ENCODE measurements at regions not wholly inside any gene's neighbourhood (a gene's known extent, or its start where the extent isn't known, plus 50 kb on each side); places are given as distances from the start of the nearest gene placed in this dataset.
"Not testable (repeated sequence)": the region's sequence is repeated elsewhere in the genome, so short reads cannot be mapped to it uniquely, and the experiment has no call there.

DNA sequence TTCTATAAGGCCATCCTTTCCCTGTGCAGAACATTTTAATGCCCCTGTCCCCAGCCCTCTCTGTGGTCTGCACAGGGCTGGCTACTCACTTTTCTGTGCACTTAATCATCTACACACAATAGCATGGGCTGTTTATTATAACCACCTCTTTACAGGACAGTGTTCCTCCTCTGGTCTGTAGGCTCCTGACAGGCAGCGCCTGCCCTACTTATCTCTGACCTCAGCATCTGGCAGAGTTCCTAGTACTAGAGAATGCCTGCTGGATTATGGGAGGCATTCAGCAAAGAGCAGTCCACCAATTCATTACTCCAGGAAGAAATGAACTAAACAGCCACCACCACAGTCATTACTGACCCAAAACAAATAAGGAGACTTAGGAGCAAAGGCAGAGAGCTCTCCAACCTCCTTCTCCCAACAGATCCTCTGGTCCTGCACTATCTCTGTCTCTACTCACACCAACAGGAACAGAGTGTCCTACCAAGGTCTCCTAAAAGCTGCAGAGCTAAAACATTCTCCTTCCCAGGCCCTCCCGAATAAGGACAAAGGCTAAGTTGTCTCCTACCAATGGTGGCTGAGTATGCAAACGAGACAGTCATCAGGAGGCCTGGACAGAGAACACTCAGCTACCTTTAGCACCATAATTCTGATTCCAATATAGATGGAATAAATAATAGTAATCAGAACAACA is 279.2 kb downstream of the QDPR start:
- peak; percentile 30 for DNase-seq

DNA sequence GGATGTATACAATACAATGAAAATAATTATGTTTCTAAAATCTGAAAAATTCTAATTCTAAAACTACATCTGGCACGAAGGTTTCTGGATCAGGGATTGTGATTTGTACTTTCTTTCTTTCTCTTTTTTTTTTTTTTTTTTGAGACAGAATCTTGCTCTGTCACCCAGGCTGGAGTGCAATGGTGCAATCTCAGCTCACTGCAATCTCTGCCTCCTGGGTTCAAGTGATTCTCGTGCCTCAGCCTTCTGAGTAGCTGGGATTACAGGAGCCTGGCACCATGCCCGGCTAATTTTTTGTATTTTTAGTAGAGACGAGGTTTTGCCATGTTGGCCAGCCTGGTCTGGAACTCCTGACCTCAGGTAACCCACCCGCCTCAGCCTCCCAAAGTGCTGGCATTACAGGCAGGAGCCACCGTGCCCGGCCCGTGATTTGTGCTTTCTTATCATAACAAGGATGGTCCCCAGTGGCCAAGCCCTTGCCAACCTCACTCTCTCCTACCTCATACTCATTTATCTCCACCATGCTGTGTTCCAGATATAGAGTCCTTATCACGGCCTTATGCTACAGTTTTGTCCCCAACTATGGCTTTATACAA is 279.9 kb downstream of the QDPR start:
- not testable (repeated sequence) for DNase-seq

DNA sequence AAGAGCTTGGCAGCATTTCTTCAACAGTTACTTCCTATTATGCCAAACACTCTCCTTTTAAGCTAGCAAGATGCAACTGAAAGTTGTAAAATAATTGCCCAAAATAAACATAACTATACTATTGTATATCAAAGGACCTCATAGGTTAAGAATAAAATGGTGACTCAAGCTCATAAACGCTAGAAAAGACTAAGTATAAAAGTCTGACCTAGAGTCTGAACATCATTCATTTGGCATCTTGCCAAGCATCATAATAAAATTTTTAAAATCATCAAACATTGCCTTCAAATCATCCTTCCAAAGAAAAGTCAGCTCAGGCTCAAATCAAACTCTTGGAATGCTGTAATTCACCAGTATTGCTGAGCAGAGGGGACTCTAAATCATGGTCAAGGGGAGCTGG is 281.2 kb downstream of the QDPR start:
- DNase-seq, result no peak

DNA sequence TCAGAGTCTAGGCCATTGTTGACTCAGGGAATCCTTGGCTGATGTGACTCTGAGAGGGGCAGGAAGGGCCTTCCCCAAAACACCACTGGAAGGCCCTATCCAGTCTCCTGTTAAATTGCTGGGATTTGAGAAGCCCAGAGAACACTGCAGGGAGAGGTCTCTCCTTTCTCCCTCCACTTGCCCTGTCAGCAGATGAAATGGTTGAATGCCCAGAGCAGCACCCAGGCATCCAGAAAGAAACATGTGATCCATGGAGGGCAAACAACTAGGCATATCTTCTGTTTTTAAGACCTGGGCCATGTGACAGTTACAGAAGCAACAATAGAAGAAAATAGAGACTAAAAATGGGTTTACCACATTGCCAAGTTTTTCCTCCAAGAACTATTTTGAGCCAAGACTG is 291.1 kb downstream of the QDPR start:
- no peak for DNase-seq

DNA sequence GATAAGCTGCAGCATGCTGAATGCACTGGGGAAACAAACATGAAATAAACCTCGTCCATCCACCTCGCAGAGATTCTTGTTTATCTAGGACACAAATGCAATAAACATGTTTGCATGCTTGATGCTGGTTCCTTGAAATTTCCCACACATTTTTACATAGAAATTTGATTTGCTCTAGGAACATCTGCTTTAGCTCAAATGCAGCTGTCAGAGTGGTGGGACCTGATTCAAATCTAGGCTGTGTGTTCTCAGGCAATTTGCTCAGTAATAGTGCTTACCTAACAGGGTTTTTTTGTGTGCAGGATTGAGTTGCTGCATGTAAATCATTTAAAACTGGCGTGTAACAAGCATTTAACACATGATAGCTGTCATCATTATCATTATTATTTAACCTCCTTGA is 293.1 kb downstream of the QDPR start:
- DNase-seq, result no peak

DNA sequence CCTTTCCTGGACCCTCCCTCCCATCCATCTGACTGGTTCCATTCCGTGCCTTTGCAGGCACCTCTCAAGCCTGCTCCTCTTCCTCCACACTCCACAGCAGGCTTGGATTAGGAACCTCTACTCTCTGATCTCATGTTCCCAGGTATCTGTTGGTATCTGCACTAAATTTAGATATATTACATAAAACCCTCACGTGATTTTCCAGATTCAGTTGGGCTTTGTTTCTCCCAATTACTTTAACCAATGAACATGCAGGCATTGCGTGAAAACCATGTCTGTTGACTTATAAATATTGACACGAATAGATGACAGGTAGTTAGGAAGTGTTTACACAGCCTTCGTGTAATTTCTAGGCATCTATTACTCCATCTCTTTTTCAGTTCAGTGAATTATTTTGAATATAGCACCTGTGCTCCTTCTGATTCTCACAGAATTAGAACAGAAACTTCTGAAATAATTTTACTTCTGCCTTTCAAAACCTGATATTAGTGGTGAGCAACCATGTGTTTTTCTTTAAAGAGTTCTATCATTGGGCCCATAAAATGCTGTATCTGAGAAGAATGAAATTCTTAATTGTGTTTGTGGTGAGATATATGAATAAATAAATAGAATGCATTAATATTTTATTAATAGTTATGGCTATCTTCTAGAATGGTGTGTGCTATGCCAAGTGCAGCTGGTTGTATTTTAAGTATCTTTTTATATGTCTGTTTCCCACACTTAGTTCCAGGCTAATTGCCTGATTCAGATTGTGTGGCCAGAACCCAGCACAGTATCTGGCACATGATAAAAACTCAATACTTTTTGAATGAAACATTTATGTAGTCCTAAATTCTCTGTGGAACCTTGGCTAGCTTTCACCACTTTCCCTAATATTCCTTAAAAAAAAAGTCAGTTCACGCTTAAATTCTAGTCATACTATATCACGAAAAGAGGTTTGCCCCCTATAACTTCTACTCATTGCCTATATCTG is 304.8 kb downstream of the QDPR start:
- no peak for DNase-seq

DNA sequence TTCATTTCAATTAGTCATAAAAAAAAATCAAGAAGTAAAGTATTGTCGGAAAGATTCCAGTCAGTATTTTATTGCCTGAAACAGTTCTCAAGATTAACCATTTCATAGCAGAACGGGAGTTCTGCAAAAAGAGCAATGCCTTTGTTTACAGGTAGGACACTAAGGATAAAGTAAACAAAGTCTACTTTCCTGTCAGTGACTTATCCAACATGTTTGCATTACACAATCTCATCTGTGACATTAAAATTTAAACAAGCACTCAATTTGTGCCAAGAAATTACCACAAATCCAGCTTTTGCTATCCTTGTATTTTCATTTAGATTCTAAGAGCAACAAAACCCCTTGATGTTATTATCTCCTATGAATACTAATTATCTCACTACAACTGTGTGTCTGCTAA is 306.5 kb upstream of the LDB2 start:
- no peak for DNase-seq

DNA sequence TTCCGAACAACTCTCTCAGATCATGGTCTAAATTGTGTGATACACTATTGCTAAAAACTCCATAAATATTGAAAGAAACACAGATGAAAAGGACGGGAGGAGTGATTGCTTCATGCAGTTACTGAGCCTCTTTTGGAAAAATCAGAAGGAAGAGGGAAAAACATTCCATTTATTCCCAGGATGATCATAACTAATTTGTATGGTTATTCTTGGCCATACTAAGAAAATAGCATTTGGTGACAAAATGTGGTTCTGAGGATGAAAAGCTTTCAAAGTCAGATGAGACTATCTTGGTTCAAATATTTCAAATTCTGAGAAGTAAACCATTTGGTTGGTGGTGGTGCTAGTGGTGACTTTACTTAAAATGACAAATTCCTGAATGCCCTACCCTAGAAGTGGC is 305.4 kb upstream of the LDB2 start:
- no peak for DNase-seq

DNA sequence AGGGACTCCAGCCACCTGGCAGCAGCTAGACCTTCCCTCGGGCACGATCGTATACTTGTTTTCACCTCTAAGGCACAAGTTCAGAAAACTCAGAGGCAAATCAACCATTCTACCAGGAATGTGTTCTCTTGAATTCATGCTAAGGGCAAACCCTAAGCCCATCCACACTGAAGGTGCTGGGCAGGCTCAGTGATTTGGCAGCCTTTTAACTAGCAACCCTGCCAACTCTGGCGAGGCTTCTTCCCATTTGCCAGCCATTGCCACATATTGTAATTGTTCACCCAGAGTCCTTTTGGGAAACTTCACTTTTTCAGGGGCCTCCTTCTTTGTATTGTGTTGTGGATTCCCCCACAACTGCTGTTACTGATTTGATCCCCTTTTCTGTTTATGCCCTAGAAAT is 298.6 kb upstream of the LDB2 start:
- DNase-seq, result no peak

DNA sequence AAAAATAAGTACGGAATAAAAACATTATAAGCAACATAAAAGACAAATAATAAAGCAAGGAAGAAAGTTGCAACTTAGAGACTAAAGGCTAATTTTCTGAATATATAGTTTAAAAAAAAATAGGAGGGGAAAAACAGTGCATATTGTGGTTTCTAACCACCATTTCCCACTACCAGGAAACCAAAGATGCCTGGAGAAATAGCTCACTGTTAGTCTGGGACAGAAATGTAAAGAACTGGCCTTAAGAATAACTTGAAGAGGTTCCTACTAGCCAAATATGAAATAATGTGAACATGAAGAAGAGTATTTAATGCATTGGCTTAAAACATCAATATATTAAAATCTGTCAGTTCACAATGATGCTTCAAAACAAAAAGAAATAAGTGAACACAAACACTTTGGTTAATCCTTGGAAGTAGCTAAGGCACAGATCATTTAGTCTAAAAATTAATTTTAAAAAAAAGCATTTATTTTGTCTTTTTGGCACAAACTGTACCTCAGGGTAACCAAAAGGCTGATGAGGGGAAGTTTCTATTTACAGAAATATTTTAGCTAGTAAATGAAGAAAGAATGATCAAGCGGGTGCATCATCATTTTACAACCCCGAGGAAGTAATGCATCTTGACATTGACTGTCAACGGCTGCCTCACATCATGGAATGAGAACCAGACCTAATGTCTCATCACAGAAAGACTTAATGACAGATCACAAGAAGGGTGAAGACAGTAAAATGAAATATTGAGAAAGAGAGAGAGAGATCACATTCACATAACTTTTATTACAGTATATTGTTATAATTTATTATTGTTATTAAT is 297.2 kb upstream of the LDB2 start:
- DNase-seq, result no peak

DNA sequence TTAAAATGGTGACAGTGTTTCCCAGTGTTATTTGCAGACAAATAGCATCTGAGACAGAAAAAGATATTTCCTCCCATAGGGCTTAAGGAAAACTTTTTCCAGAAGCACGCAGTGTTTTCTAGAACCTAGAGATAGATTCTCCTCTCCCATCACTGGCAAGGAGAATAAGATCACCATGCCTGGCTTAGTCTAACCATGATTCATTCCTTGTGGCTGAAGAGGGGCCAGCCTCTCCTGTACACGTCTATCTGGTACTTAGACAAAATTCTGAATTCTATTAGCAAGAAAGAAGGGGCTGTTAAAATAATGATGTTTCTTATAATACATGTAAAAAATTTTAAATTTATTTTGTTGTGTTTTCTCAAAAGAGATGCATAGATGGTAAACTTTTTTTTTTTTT is 296.1 kb upstream of the LDB2 start:
- DNase-seq, result no peak

DNA sequence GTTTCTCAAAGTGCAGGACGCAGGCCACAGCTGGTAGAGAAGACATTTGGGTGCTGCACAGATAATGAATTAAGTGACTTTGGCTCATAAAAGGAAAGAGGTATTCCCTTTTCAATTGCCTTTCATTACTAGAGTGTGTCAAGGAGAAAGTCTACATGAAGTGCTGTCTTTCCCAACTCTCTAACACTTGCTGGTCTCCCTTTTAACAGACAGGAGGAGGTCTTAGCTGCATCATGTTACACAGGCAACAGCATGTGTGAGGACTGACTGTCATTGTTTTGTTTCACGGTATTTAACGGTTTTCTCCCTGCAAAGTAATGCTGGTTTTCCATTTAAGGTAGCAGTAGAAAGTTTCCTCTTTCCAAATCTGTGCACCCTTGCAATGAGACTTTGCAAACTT is 291.3 kb upstream of the LDB2 start:
- DNase-seq, result no peak

DNA sequence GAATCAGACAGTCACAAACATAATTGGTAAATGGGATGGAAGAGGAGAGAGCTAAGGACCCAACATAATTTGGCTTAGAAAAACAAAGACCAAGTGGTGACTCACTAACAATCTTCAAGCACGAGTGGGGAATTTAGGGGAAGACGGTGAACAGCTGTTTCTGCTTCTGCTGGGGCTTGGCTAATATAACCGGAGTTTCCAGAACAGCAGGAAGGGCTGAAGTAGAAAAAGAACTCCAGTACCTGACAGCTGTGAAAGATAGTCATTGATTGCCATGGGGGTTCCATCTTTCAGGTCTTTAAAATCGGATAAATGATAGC is 290.9 kb upstream of the LDB2 start:
- DNase-seq, result no peak

DNA sequence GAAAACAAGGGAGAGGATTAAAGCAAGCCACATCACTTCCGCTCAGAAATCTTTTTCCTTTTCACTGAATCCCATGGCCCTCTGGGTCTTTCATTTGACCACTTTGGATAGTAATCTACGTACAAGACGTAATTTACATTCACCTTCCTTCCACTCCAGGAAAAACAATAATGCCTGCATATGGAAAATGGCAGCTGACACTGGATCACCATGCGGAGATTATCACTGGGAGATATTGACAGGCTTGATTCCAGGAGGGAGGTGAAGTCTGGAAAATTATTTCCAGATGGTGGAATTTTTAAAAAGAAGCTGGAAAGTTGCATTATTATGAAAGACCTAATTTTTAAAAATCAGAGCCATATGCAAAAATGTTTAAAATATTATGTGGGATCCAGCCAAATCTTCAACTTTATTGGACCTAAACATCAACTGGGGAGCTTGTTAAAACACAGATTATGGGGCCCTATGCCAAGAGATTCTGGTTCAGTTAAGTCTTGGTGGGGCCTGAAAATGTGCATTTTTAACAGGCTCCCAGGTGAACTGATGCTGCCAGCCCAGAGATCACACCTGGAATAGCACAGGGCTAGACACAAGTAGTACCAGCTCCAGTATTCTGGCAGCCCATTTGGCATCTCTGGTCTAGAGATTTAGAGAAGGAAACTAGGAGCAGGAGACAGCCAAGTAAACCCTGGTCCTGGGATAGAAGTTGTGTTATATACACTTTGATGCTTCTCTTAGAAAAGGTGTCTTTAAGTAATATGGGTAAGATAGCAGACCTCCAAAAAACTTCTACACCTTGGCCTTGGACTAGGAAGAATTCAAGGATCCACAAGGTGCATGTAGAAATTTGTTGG is 290.3 kb upstream of the LDB2 start:
- no peak for DNase-seq

DNA sequence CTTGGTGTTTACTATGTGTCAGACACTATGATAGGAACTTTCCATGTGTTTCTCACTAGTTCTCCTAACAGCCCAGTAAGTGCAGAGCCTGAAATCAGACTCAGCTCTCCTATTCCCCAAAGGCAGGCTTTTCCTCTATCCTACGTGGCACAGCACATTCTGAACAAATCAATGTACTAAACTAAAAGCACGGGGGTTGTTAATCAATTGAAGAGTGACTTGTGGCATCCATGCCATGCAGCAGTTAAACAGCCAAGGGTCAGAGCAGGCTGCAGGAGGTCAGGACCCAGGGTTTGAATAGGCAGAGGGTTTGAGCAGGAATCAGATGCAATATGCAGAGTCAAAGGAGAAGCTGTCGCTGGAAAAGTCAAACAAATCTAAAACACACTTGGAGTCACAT is 289.7 kb upstream of the LDB2 start:
- no peak for DNase-seq

DNA sequence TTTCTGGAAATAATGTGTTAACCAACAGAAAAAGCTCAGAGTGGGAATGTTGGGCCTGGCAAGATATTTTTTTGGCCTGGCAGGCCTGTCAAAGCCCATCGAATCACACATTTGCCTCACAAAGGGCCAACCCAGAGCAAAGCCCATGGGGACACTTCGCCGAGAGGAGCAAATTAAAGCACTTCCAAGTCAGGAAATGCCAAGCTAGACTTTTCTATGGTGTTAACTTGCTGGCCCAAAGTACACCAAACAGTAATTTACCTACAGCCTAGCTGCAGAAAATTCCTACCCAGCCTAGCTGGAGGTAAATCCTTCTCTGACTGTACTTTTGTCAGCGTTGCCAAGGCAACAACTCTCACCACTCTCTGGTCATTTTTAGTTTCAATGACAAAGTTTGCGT is 288.6 kb upstream of the LDB2 start:
- DNase-seq, result no peak

DNA sequence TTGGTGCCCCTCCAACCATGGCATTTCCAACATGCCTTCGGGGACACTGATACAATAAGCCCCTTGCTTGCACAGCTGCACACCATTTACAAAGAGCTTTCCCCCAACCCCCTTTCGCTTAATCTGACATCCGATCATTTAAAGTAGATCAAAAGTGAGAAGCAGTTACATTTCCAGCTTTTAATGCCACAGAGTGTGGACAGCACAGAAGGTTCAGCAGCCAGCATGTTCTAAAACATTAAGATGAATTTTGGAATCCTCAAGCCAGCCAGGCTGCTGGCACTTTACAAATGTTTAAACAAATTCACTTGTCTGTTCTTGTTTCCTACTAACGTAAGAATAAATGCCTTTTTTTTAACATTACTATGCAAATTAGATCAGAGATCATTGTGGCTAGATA is 284.4 kb upstream of the LDB2 start:
- no peak for DNase-seq

DNA sequence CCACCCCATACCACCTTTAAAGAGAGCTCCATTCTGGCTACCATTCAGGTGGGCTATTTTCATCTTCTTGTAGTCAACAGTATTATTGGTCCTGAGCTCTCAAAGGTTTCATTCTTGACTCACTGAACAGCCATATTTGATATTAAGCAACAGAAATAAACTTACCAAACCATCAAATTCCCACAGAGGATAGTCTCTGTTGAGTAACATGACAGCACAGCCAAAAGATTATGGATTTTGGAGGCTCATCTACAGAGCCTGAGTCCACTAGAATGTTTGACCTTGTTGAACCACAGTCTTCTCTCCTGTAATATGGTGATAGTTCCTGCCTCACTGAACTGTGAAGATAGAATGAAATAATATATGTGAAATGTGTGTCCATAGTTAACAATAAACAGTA is 276.3 kb upstream of the LDB2 start:
- no peak for DNase-seq

DNA sequence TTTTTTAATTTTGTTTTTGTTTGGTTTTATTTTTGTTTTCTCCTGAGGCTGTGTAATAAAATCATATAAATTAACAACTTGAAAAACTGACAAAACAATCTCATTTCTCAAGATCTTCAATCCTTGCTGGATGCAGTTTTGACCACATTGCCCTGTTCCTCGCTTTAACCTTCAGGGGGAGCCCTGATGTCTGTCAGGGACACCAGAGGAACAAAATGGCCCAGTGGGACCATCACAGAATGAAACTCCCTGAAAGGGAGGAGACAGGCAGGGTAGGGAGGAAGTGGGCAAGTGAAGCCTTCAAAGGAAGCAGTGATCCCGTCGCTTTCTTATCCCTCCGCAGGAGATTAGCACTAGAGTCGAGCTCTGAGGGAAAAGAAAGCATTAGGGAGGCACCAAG is 274.9 kb upstream of the LDB2 start:
- DNase-seq, result peak; percentile 13

DNA sequence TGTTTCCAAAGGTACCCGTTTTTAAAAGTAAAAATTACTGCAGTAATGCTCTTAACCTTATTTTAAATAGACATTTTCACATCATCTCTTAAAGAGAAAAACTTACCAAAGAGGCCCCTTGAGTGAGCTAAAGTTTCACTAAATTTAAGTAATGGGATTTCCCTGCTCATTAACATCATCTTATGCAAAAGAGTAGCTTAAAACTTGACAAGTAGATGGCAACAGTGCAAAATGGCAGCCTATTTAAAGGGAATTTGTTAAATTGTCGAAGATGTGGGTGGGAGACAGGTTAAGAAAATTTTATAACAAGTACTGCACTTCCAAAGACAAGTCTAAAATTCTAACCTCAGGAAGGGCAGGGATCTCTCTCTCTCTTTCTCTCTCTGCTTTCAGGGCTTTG is 271.7 kb upstream of the LDB2 start:
- DNase-seq, result no peak

DNA sequence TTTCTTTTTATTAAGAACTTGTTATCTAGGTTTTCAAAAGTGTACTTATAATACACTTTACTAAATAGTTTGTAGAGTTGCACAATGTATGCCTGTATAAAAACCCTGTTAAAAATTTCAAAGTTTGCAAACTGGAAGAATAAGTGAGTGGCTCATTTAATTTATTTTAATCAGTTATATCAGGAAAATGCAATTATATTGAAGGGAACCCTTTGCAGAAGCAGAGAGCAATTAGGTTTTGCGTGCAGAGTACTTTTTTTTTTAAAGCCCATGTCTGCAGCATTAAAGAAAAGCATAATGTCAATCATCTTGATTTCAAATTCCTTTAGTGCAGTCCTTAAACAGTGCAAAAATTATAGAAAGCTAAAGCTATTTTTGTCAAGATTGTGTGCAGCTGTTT is 271.3 kb upstream of the LDB2 start:
- no peak for DNase-seq

DNA sequence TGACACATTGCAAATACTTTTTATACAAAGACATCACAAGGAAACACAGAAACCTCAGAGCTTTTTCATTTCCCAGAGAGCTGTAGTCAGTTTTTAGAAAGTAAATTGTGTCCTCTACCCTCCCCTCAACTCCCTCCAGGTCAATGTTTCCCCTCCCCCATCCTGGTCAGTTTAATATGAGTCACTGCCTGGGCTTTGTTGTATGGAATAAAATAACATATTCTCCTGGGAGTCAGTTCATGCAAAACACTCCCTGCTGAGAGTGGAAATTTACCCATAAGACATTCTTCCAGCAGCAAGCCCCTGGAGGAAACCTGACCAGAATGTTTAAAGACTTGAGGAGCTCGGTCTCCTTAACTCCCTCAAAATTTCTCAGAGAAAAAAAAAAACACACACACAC is 270.1 kb upstream of the LDB2 start:
- DNase-seq, result peak; percentile 62

Measured in dermis blood vessel endothelial cell (primary cell).